BLaER1 (cell line): ENCODE measurements at regions not wholly inside any gene's neighbourhood (a gene's known extent, or its start where the extent isn't known, plus 50 kb on each side); places are given as distances from the start of the nearest gene placed in this dataset.
"Not testable (repeated sequence)": the region's sequence is repeated elsewhere in the genome, so short reads cannot be mapped to it uniquely, and the experiment has no call there.

ENCODE experiments used
- H3K27ac ChIP-seq: shearing (Covaris generic); formaldehyde crosslinking; 2 replicates; pipeline ENCODE4 v1.8.1; 2022
- H3K27me3 ChIP-seq: shearing (Covaris generic); formaldehyde crosslinking; 2 replicates; pipeline ENCODE4 v1.8.1; 2022
- H3K36me3 ChIP-seq: shearing (Covaris generic); formaldehyde crosslinking; 2 replicates; pipeline ENCODE4 v1.8.1; 2022
- H3K4me1 ChIP-seq: shearing (Covaris generic); formaldehyde crosslinking; 2 replicates; pipeline ENCODE4 v1.8.1; 2022
- H3K4me2 ChIP-seq: shearing (Covaris generic); formaldehyde crosslinking; 2 replicates; pipeline ENCODE4 v1.8.1; 2022
- H3K4me3 ChIP-seq: shearing (Covaris generic); formaldehyde crosslinking; 2 replicates; pipeline ENCODE4 v1.8.1; 2022
- H3K9ac ChIP-seq: shearing (Covaris generic); formaldehyde crosslinking; 2 replicates; pipeline ENCODE4 v1.8.1; 2022
- H3K9me3 ChIP-seq: shearing (Covaris generic); formaldehyde crosslinking; 2 replicates; pipeline ENCODE4 v1.8.1; 2022
- H4K20me1 ChIP-seq: shearing (Covaris generic); formaldehyde crosslinking; 2 replicates; pipeline ENCODE4 v1.8.1; 2022
- Cebpa-rat ChIP-seq: shearing (Covaris generic); IDR thresholded peaks from 2 replicates; pipeline ENCODE4 v1.8.1; 2022

DNA sequence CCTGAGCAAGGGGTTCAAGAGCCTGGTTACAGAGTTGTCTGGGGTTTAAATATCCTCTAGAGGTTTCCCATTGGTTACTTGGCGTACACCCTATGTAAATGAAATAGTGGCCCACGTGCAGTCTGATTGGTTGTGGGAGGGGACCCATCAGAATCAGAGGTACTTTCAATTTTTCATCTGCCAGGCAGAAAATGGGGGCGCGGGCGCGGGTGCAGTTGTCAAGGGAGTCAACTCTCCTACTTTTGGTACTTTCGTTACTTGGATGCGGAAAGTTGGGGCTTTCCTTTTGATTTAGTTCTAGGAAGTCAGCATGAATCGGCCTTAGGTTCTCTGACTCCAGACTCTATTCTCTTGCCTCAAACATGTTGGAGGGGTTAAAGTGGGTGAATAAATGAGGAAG lies 83.2 kb downstream of the DNAJB9 start:
- Histone ChIP-seq H3K36me3 (no peaks in the 10 kb centered on the region), H3K27me3 (no peaks in the 10 kb centered on the region), H3K27ac (no peak overlapping the region), H3K9me3 (0 out of 2 replicates have a peak, but pooled peaks cover 4% of the 10 kb centered on the region), H4K20me1 (no peaks in the 10 kb centered on the region), H3K4me3 (no peak overlapping the region), H3K9ac (no peak overlapping the region), H3K4me2 (no peak overlapping the region), H3K4me1 (0 out of 2 replicates have a peak, but pooled peaks cover 5% of the 10 kb centered on the region)
- TF ChIP-seq Cebpa-rat = no peak

DNA sequence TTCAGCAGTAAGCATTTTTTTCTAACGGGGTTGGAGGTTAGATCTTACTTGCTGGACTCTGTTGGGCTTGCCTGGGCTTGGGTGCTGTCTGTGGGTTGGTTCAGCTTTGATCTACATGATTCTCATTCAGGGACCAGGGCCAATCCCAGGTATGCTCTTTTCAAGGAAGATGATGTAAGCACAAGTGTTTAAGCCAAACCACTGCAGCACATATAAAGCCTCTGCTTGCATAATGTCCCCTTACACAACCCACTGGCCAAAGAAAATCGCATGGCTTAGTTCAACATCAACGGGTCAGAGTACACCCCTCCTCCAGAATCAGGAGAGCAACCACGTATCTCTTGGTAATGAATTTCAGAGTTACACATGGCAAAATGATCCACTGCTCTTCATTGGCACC lies 83.9 kb downstream of the DNAJB9 start:
- H4K20me1 ChIP-seq = no peaks in the 10 kb centered on the region
- H3K4me3 ChIP-seq = no peak overlapping the region
- no peak overlapping the region for H3K4me2 ChIP-seq
- H3K27me3 ChIP-seq = no peaks in the 10 kb centered on the region
- no peak overlapping the region for H3K27ac ChIP-seq
- no peak overlapping the region for H3K9ac ChIP-seq
- 0 out of 2 replicates have a peak, but pooled peaks cover 5% of the 10 kb centered on the region for H3K4me1 ChIP-seq
- no peaks in the 10 kb centered on the region for H3K36me3 ChIP-seq
- no peak for TF ChIP-seq Cebpa-rat
- H3K9me3 ChIP-seq = 0 out of 2 replicates have a peak, but pooled peaks cover 4% of the 10 kb centered on the region

DNA sequence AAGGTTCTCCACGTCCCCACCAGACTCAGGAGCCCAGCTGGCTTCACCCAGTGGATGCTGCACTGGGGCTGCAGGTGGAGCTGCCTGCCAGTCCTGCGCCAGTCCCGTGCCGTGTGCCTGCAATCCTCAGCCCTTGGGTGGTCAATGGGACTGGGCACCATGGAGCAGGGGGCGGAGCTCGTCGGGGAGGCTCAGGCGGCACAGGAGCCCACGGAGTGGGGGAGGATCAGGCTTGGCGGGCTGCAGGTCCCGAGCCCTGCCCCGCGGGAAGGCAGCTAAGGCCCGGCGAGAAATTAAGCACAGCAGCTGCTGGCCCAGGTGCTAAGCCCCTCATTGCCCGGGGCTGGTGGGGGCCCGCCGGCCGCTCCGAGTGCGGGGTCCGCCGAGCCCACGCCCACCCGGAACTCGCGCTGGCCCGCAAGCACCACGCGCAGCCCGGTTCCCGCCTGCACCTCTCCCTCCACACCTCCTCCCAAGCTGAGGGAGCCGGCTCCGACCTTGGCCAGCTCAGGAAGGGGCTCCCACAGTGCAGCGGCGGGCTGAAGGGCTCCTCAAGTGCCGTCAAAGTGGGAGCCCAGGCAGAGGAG lies 87.6 kb downstream of the DNAJB9 start:
- H3K9ac ChIP-seq, H3K36me3 ChIP-seq, H3K27ac ChIP-seq, H3K4me3 ChIP-seq, H4K20me1 ChIP-seq, H3K9me3 ChIP-seq, H3K4me1 ChIP-seq, H3K27me3 ChIP-seq, H3K4me2 ChIP-seq: not testable (repeated sequence)

DNA sequence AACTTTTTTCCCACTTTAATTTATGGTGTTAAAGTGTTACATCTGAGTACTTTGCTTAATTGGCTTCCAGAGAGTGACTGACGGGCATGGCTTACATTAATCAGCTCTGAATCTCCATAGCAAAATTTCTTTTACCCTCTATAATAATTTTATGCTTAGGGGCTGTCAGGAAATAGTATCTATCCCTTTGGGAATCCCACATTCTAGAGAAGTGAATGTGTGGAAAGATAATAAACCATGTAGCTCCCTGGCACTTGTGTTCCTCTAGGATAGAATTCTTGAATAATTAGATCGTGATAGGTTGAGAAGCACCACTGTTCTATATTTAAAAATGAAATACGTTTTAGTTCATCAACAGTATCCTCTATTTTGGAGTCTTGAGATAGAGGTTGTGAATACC lies 89.6 kb downstream of the DNAJB9 start:
- Histone ChIP-seq H3K4me1 (no peaks in the 10 kb centered on the region), H4K20me1 (no peaks in the 10 kb centered on the region), H3K27ac (no peak overlapping the region), H3K4me2 (no peak overlapping the region), H3K4me3 (no peak overlapping the region), H3K9ac (no peak overlapping the region), H3K9me3 (0 out of 2 replicates have a peak, but pooled peaks cover 4% of the 10 kb centered on the region), H3K27me3 (no peaks in the 10 kb centered on the region), H3K36me3 (no peaks in the 10 kb centered on the region)
- TF ChIP-seq Cebpa-rat = no peak

DNA sequence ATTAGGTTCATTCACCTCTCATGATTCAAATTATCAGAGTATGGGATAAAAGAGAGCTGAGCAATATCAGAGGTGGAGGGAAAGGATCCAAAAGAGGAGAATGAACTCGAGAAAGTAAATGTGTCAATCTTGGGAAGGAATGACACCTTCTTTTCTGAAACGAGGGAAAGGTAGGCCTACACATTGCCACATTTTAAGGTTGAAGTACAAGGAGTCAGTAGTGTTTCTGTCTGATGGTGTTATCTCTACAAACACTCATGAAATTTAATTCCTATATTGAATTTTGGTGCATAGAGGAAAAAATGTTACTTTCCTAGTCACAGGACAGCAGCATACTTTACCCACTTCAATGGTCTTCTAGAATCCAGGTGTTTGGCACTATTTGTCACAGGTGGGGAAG lies 90.2 kb downstream of the DNAJB9 start:
- no peak overlapping the region for H3K4me3 ChIP-seq

DNA sequence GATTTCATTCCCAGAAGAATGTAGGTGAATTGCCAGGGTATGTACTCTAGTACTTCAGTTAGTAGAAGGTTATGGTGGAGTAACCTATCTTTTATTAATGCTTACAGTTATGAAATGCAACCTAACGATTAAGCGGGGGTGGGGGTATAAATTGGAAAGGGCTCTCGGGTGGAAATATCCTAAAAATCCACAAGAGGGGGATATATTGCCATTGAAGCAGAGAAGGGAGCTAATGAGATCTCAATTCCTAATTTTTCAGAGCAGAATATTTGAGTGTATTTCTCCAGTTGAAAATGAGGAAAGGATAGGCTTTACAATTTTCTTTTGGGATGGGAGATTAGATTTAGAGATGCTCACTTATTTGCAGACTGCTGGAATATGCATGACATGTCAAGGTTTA lies 90.8 kb downstream of the DNAJB9 start:
- no peak overlapping the region for H3K4me3 ChIP-seq
- H3K36me3 ChIP-seq = no peaks in the 10 kb centered on the region
- H3K27me3 ChIP-seq = no peaks in the 10 kb centered on the region
- no peak for TF ChIP-seq Cebpa-rat
- H3K27ac ChIP-seq = no peak overlapping the region
- no peaks in the 10 kb centered on the region for H4K20me1 ChIP-seq
- H3K4me2 ChIP-seq = no peak overlapping the region
- H3K9ac ChIP-seq = no peak overlapping the region
- 0 out of 2 replicates have a peak, but pooled peaks cover 4% of the 10 kb centered on the region for H3K9me3 ChIP-seq
- no peaks in the 10 kb centered on the region for H3K4me1 ChIP-seq

More for the DNA sequence above, 90.2 kb downstream of the DNAJB9 start:
- Histone ChIP-seq H3K27ac (no peak overlapping the region), H3K4me2 (no peak overlapping the region), H3K4me1 (no peaks in the 10 kb centered on the region), H3K9me3 (0 out of 2 replicates have a peak, but pooled peaks cover 4% of the 10 kb centered on the region), H3K27me3 (no peaks in the 10 kb centered on the region), H3K36me3 (no peaks in the 10 kb centered on the region), H3K9ac (no peak overlapping the region), H4K20me1 (no peaks in the 10 kb centered on the region)
- no peak for TF ChIP-seq Cebpa-rat

DNA sequence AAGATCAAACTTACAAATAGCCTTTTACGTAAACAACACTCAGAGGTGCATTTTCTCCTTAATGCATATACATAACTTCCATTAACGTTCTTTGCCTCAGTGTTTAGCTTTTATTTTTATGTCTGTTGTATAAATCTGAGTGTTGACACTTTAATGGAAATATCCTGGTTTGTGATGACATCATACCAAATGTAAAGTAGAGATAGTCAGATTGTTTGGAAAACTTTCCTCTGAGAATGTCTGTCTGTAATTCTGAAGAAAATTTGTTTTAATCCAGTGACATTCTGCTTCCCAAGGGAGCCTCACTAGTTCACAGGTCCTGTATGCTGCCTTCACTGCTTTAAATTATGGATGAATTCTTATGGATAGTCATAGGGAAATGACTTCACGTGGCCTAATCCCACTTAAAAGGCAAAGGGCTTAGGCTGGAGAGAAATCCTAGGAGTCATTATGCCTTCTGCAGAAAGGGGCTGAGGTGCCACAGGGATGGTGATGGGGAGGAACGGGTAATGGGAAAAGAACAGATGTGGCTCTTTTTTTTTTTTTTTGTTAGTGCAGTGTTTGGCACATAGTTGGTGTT lies 93.2 kb downstream of the DNAJB9 start:
- Histone ChIP-seq H3K27me3 (no peaks in the 10 kb centered on the region), H4K20me1 (no peaks in the 10 kb centered on the region), H3K4me3 (no peak overlapping the region), H3K4me1 (no peaks in the 10 kb centered on the region), H3K36me3 (no peaks in the 10 kb centered on the region), H3K4me2 (no peak overlapping the region), H3K9me3 (no peaks in the 10 kb centered on the region), H3K27ac (no peak overlapping the region), H3K9ac (0 out of 2 replicates have a peak overlapping the region, but pooled peaks have one; percentile 35)
- no peak for TF ChIP-seq Cebpa-rat

DNA sequence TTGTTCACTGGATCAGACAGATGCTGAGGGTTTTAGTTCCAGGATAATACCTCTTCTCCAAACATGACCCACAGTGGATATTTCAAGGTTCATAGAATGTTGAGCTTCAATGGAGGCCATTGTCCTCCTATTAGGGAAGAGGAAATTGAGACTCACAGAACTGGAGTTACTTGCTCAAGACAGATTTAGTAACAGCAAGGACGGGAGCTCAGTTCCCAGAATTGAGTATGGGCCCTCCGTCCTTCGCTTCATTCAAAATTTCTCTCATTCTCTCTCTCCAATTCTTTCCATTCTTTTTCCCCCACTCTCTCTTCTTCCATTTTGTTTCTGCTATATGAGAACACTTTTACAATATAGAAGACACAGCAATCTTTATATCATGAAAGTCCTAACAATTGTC lies 94.0 kb downstream of the DNAJB9 start:
- no peaks in the 10 kb centered on the region for H3K36me3 ChIP-seq
- no peaks in the 10 kb centered on the region for H3K27me3 ChIP-seq
- no peak overlapping the region for H3K9ac ChIP-seq
- H3K27ac ChIP-seq = no peak overlapping the region
- H3K9me3 ChIP-seq = no peaks in the 10 kb centered on the region
- no peaks in the 10 kb centered on the region for H4K20me1 ChIP-seq
- no peak overlapping the region for H3K4me2 ChIP-seq
- H3K4me1 ChIP-seq = no peaks in the 10 kb centered on the region
- no peak overlapping the region for H3K4me3 ChIP-seq
- no peak for TF ChIP-seq Cebpa-rat

DNA sequence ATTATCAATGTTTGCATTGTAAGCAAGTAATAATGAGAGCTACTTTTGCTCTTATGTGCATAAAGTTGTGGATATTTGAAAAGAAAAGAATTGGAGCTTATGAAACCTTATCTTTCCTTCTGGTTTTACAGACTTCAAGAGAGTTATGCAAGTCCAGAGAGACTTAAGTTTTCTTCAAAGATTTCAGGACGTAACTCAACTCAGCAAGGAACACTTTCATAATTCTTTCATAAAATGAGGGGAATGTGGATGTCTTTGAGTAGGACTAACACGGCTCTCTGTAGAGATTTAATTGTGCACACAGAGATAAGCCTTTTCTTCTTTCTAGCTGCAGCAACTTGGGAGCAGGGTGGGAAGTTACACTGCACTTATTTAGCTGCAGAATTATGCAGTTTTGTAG lies 97.5 kb downstream of the DNAJB9 start:
- no peaks in the 10 kb centered on the region for H4K20me1 ChIP-seq
- no peak overlapping the region for H3K4me3 ChIP-seq
- no peaks in the 10 kb centered on the region for H3K4me1 ChIP-seq
- H3K9me3 ChIP-seq = no peaks in the 10 kb centered on the region; the same call in 1 of the 2 replicates
- no peak for TF ChIP-seq Cebpa-rat
- no peaks in the 10 kb centered on the region for H3K27me3 ChIP-seq
- no peak overlapping the region for H3K9ac ChIP-seq
- H3K4me2 ChIP-seq = no peak overlapping the region
- H3K36me3 ChIP-seq = no peaks in the 10 kb centered on the region
- H3K27ac ChIP-seq = no peak overlapping the region

DNA sequence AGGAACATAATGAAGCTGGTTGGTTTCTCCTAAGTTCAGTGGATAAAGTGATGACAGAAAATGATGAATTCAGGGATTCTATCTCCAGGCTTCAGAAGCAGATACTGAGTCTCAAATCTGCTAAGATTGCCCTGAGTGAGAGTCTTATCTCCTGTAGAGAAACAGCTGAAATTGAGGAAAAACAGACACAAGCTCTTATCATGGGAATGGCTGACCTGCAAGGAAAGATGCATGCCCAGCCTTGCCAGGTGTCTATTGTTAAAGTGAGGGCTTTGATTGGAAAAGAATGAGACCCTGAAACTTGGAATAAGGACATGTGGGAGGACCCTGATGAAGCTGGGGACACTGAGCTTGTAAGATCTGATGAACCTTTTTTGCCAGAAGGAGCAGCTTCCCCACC lies 100.3 kb downstream of the DNAJB9 start:
- no peak overlapping the region for H3K4me2 ChIP-seq
- no peaks in the 10 kb centered on the region for H4K20me1 ChIP-seq
- no peak overlapping the region for H3K9ac ChIP-seq
- H3K4me1 ChIP-seq = no peaks in the 10 kb centered on the region
- H3K27me3 ChIP-seq = no peaks in the 10 kb centered on the region
- H3K4me3 ChIP-seq = no peak overlapping the region
- no peaks in the 10 kb centered on the region; the same call in 1 of the 2 replicates for H3K9me3 ChIP-seq
- no peak for TF ChIP-seq Cebpa-rat
- H3K36me3 ChIP-seq = no peaks in the 10 kb centered on the region
- no peak overlapping the region for H3K27ac ChIP-seq

DNA sequence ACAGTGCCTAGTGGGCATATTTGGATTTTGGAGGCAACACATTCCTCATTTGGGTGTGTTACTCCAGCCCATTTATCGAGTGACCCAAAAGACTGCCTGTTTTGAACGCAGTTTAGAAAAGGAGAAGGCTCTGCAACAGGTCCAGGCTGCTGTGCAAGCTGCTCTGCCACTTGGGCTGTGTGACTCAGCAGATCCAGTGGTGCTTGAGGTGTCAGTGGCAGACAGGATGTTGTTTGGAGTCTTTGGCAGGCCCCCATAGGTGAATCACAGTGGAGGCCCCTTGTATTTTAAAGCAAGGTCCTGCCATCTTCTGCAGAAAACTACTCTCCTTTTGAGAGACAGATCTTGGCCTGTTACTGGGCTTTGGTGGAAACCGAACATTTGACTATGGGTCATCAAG lies 104.0 kb downstream of the DNAJB9 start:
- H3K4me1 ChIP-seq, H3K9me3 ChIP-seq, H3K4me2 ChIP-seq, H3K36me3 ChIP-seq, H3K27ac ChIP-seq, H3K9ac ChIP-seq, H4K20me1 ChIP-seq, H3K27me3 ChIP-seq, H3K4me3 ChIP-seq: not testable (repeated sequence)
